HG03135 (cell line): ENCODE measurements at regions not wholly inside any gene's neighbourhood (a gene's known extent, or its start where the extent isn't known, plus 50 kb on each side); places are given as distances from the start of the nearest gene placed in this dataset.

Experiments
- ATAC-seq: cut with Tn5 transposase; IDR thresholded peaks from one replicate; pipeline ENCODE4 v1.9.1; 2021; ENCODE audit warnings: mild to moderate bottlenecking, moderate library complexity; ENCODE audit not compliant: unreplicated experiment

DNA sequence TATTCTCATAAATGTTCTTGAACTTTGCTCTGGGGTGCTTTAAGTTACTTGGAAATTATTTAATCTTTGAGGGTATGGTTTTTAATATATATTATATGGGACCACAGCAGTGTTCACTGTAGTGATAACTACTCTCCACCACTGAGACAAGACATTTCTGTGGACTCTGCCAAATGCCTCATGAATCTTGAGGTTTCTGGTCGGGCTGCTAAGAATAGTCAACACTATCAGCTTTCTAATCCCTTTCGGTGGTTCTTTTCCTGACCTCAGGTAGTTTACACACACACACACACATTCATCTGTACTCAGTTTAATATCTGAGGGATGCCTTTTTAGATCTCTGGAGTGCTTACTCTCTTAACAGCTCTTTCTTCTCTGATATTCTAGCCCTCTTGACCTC is 500.7 kb downstream of the MAFB start:
- no peak for ATAC-seq

DNA sequence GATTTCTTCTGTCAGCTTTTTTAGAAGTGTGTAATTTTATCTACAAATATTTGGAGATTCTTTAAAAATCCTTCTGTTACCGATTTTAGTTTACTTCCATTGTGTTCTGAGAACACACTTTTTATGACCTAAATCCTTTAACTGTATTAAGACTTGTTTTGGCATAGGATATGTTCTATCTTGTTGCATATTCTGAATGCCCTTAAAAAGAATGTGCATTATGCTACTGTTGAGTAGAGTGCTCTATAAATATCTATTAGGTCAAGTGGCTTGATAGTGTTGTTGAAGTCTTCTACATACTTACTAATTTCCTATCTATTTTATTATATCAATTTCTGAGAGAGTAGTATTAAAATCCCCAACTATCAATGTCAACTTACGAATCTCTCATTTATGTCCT is 502.2 kb downstream of the MAFB start:
- no peak for ATAC-seq

DNA sequence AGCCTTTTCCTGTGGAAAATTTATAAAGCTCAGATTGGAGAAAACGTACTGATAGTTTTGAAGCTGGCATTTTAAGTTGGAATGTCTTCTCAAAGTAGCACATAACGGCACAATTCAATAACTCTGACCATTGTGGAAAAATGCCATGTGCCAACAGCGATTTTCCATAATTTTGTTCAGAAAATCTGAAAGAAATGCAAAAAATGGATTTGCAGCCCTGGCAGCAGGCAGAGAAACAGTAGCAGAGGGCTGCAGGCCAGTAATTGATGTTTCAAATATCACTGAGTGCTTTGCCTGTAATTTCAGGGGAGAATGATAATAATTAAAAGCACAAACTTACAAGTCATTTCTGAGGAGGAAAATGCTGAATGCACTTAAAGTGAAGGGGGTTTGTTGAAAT is 507.4 kb downstream of the MAFB start:
- ATAC-seq: no peak

DNA sequence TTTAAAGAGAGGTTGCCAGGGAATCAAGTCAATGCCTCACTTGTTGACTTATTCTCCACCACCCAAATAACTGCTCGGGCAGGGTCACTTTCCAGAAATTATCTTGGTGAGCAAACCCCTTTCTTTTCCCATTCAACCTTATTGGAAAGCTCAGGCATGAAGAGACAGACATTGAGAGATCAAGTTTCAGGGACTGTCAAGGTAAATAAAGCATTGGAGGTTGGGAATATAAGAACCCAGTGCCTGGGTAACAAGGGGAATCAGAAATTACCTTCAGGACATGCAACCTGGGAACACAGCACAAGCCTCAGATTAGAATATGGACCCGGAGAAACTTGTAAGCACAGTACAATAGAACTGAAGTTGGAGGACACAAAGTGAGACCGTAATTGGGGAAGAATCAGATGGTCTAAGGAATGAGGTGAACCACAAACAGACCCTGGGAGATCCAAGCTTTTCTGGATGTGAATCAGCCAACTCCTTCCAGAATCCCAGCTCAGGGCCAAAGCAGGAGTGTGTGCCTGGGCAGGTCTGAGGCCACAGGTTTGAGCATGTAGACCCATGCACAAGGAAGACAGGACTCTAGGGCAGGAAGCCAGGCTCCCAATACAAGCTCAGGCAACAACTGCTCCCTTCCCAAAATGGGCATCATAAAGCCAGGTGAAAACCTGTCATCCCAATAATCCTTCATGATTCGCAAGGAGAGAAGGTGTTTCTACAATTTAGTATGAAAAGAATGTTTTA is 512.8 kb downstream of the MAFB start:
- ATAC-seq: no peak

GRCh38 chr20:40175296-40175695 is 513.7 kb downstream of the MAFB start:
- ATAC-seq: no peak

DNA sequence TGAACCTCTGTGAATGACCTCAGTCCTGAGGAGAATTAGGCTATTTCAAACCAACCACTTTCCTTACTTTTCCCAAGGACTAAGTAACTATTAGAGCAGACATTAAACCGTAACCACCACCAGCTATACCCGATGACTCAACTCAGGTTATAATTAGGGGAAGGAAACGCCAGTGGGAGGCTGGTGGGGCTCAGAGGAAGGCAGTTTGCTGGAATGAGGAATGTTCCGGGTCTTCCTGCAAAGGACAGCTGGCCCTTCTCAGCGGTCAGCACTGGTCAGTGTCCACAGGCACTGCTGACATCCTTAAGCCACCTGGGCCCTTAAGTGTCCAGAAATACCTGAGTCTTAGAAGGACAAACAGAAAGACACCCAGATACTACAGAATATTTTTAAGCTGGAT is 515.2 kb downstream of the MAFB start:
- no peak for ATAC-seq

GRCh38 chr20:40168981-40169620 is 519.9 kb downstream of the MAFB start:
- no peak for ATAC-seq

- no peak for ATAC-seq
Observed at GRCh38 chr20:40161391-40161790, 527.6 kb downstream of the MAFB start.

GRCh38 chr20:40160097-40160550 is 528.9 kb downstream of the MAFB start:
- no peak for ATAC-seq

GRCh38 chr20:40159276-40159675 is 529.8 kb downstream of the MAFB start:
- no peak for ATAC-seq

GRCh38 chr20:40156600-40157317 is 532.3 kb downstream of the MAFB start:
- peak; percentile 84 for ATAC-seq

DNA sequence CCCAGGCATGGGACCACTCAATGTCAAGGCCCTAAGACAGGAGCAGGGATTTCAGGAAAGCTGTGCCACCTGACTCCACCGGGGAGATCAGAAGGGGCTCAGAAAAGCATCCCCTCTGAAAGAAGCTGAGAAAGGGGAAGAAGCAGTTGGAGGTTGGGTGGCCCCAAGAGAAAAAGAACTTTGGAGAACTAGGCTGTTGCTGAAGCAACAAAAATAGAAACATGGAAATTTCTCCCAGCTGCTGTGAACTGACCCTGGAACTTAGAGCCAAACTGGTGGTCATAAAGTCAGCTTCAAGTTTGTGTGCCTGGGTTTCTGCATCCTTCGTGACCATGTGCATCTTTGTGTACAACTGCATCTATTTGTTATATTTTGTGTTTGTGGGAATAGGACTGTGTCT is 534.5 kb downstream of the MAFB start:
- ATAC-seq: no peak

DNA sequence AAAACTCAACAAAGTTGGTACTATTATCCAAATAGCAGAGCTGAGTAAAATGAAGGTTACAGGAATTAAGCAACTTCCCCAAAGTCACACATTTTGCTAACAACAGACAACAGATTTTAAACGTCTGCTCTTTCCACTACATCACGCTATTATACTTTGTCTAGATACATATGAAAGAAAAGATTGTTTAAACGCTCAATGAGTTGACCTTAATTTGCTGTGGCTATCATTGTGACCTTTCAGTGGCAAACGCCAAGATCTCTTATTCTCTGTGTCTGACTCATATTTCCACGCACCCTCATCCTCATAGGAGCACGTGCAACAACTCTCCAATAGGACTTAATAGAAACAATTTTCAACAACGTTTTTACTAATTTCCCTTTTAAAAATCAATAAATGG is 540.1 kb downstream of the MAFB start:
- no peak for ATAC-seq

- ATAC-seq: no peak
Observed at GRCh38 chr20:40146071-40146470, 543.0 kb downstream of the MAFB start.

DNA sequence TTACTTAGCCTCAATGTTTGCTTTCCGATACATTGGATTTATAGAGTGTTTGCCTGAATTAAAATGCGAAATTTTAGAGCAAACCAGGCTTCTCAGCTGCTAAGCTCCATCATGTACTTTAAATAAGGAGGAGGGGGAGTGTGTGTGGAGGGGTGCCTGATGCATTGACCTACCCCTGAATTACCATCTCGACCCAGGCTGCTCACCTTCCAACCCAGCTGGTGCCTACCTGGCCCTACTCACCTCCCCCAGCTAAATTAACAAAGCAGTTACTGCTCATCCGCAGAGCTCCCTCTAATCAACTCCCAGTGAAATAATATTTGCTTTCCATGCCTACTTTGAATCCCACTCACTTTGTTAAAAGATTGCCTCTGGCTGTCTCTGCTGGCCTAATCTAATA is 544.5 kb downstream of the MAFB start:
- ATAC-seq: no peak

- no peak for ATAC-seq
Observed at GRCh38 chr20:40134176-40134575, 554.9 kb downstream of the MAFB start.

DNA sequence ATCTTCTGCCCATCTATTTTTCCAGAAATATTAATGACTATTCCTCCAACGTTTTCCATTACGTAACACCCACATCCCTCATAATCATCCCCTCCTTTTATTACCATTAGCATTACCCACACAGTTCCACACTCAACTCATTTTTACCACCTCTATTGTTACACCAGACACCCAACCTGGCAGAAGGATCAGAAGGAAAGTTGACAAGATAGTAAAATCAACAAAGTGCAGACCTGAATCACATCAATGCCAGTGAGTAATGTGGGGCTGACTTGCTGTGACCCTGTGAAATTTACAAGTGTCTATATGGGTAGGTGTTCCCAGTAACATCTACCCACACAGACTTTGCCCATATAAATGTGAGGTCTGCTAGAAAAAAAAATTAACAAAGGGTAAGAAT is 568.2 kb downstream of the MAFB start:
- ATAC-seq: no peak

GRCh38 chr20:40111282-40111681 is 577.8 kb downstream of the MAFB start:
- ATAC-seq: no peak

DNA sequence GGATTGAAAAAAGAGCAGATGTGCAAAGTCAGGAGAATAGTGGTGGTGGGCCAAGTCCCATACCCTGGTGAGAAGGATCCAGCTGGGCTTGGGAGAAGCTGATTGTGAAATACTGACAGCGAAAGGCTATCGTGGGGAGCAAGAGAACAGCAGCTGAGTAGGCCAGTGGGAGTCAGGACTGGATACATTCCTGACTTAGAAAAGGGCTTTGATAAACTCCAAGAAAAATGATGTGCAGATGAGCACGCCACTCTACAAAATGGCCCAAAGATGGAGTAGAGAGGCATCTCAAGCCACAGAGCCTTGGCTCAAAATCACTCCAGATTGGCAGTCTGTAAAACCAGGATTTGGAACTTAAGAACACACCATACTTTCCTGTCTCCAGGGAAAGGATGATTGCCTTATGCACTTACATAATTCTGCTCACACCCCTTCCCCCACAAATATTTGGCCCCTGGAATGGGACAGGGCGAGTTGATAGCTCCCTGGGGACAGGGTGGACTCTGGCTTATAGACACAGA is 578.7 kb downstream of the MAFB start:
- ATAC-seq: no peak

DNA sequence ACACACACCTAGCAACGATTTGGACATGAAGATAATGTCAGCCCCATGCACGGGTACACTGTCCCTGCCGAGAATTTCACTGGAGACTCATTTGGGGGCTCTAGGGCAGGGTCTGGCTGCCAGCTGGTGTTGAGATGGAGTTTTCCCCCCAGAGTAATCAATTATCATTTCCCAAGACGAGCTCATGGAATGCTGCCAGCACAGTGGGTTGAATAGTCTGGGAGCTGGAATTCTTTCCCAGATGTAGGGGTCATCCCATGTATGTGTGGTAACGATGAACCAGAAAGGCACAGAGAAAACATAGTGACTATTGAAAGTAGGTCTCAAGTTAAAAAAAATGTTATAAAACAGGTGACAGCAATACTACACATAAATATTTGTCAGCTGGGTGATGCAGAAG is 579.9 kb downstream of the MAFB start:
- ATAC-seq: no peak

DNA sequence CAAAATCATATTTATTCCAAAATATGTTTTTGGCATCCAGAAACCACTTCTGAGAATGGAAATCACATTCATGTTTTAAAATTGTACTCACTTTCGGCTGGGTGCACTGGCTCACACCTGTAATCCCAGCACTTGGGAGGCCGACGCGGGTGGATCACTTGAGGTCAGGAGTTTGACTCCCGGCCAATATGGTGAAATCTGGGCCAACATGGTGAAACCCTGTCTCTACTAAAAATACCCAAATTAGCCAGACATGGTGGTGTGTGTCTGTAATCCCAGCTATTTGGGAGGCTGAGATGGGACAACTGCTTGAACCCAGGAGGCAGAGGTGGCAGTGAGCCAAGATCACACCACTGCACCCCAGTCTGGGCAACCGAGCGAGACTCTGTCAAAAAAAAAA is 580.7 kb downstream of the MAFB start:
- no peak for ATAC-seq

GRCh38 chr20:40104959-40105358 is 584.1 kb downstream of the MAFB start:
- no peak for ATAC-seq
